ENCODE measurements at regions not wholly inside any gene's neighbourhood (a gene's known extent, or its start where the extent isn't known, plus 50 kb on each side); places are given as distances from the start of the nearest gene placed in this dataset.

GRCh38 chr3:124636863-124637296 lies 93.4 kb upstream of the UMPS start:
- no peak for TF ChIP-seq CTCF (IDR thresholded peaks at IDR 0.05; ENCODE audit: low read length)
- TF ChIP-seq EZH2 (IDR thresholded peaks at IDR 0.05; ENCODE audit: borderline replicate concordance, low read length): no peak
- Histone ChIP-seq H3K36me3 (ENCODE audit: insufficient read depth, low read length) (no peaks in the 10 kb centered on the region), H3K27ac (ENCODE audit: low read depth, low read length, poor library complexity, severe bottlenecking) (no peak overlapping the region), H3K4me3 (ENCODE audit: low read depth, low read length, poor library complexity, severe bottlenecking) (no peak overlapping the region), H3K4me1 (ENCODE audit: insufficient read depth, low read length, severe bottlenecking) (no peaks in the 10 kb centered on the region), H4K20me1 (ENCODE audit: insufficient read depth, low read length) (no peaks in the 10 kb centered on the region), H3F3A (ENCODE audit: insufficient read depth, low read length) (no peaks in the 10 kb centered on the region), H3K9me3 (ENCODE audit: low read length) (no peaks in the 10 kb centered on the region), H3K79me2 (ENCODE audit: insufficient read depth, low read length) (no peaks in the 10 kb centered on the region), H3K9me2 (ENCODE audit: low read depth, low read length) (no peaks in the 10 kb centered on the region), H3K4me2 (ENCODE audit: low read length) (no peak overlapping the region), H3K9ac (ENCODE audit: low read length) (no peak overlapping the region), H3K27me3 (ENCODE audit: insufficient read depth, low read length) (no peaks in the 10 kb centered on the region; the same call in 1 of the 2 replicates), H2AFZ (ENCODE audit: low read length) (no peak overlapping the region)

- Histone ChIP-seq H3K4me1 (ENCODE audit: insufficient read depth, low read length, severe bottlenecking) (no peaks in the 10 kb centered on the region), H3K79me2 (ENCODE audit: insufficient read depth, low read length) (no peaks in the 10 kb centered on the region), H2AFZ (ENCODE audit: low read length) (no peak overlapping the region), H3F3A (ENCODE audit: insufficient read depth, low read length) (no peaks in the 10 kb centered on the region), H3K36me3 (ENCODE audit: insufficient read depth, low read length) (no peaks in the 10 kb centered on the region), H3K27me3 (ENCODE audit: insufficient read depth, low read length) (no peaks in the 10 kb centered on the region), H3K4me2 (ENCODE audit: low read length) (no peak overlapping the region), H3K9me2 (ENCODE audit: low read depth, low read length) (no peaks in the 10 kb centered on the region), H3K9ac (ENCODE audit: low read length) (no peak overlapping the region), H3K9me3 (ENCODE audit: low read length) (no peaks in the 10 kb centered on the region), H4K20me1 (ENCODE audit: insufficient read depth, low read length) (no peaks in the 10 kb centered on the region), H3K4me3 (ENCODE audit: low read depth, low read length, poor library complexity, severe bottlenecking) (no peak overlapping the region), H3K27ac (ENCODE audit: low read depth, low read length, poor library complexity, severe bottlenecking) (no peak overlapping the region)
- TF ChIP-seq CTCF (IDR thresholded peaks at IDR 0.05; ENCODE audit: low read length) (no peak), EZH2 (IDR thresholded peaks at IDR 0.05; ENCODE audit: borderline replicate concordance, low read length) (no peak)
Measured at GRCh38 chr3:124639406-124640237, 90.6 kb upstream of the UMPS start.

GRCh38 chr3:124640635-124641306 lies 89.5 kb upstream of the UMPS start:
- Histone ChIP-seq H3K79me2 (ENCODE audit: insufficient read depth, low read length) (no peaks in the 10 kb centered on the region), H4K20me1 (ENCODE audit: insufficient read depth, low read length) (no peaks in the 10 kb centered on the region), H3F3A (ENCODE audit: insufficient read depth, low read length) (no peaks in the 10 kb centered on the region), H3K4me3 (ENCODE audit: low read depth, low read length, poor library complexity, severe bottlenecking) (no peak overlapping the region), H3K4me2 (ENCODE audit: low read length) (no peak overlapping the region), H3K4me1 (ENCODE audit: insufficient read depth, low read length, severe bottlenecking) (no peaks in the 10 kb centered on the region), H3K9me3 (ENCODE audit: low read length) (no peaks in the 10 kb centered on the region), H3K27me3 (ENCODE audit: insufficient read depth, low read length) (no peaks in the 10 kb centered on the region), H3K9ac (ENCODE audit: low read length) (no peak overlapping the region), H2AFZ (ENCODE audit: low read length) (no peak overlapping the region), H3K36me3 (ENCODE audit: insufficient read depth, low read length) (no peaks in the 10 kb centered on the region), H3K27ac (ENCODE audit: low read depth, low read length, poor library complexity, severe bottlenecking) (no peak overlapping the region), H3K9me2 (ENCODE audit: low read depth, low read length) (no peaks in the 10 kb centered on the region)
- no peak for TF ChIP-seq CTCF (IDR thresholded peaks at IDR 0.05; ENCODE audit: low read length)
- no peak for TF ChIP-seq EZH2 (IDR thresholded peaks at IDR 0.05; ENCODE audit: borderline replicate concordance, low read length)
